GM23338 (cell line): ENCODE measurements at regions not wholly inside any gene's neighbourhood (a gene's known extent, or its start where the extent isn't known, plus 50 kb on each side); places are given as distances from the start of the nearest gene placed in this dataset.
A peak's percentile ranks its signal among the peaks of the same experiment; 100 is the strongest.
"Not testable (repeated sequence)": the region's sequence is repeated elsewhere in the genome, so short reads cannot be mapped to it uniquely, and the experiment has no call there.

Source experiments
- ATAC-seq: fragments of 200-7000 bp; cut with Tn5 transposase; 3 replicates; pipeline ENCODE4 v1.9.1; 2020
- DNase-seq: peaks from one replicate; pipeline ENCODE4 v3.0.0-alpha.2; 2015; ENCODE audit warnings: low spot score
- H2AFZ ChIP-seq: fragments of 200-600 bp; sonication (generic); 2 replicates; pipeline ENCODE4 v1.8.0; 2016; ENCODE audit warnings: antibody characterized with exemption, mild to moderate bottlenecking, moderate library complexity
- H3F3A ChIP-seq: fragments of 200-600 bp; sonication (generic); replicated peaks from 2 replicates; pipeline ENCODE4 v1.8.0; 2017; ENCODE audit warnings: antibody characterized with exemption, mixed run types, low read depth
- H3K27ac ChIP-seq: fragments of 200-600 bp; sonication (generic); 2 replicates; pipeline ENCODE4 v1.6.1; 2016; ENCODE audit warnings: low read depth
- H3K27me3 ChIP-seq: fragments of 200-600 bp; sonication (generic); 2 replicates; pipeline ENCODE4 v1.8.0; 2016; ENCODE audit warnings: mild to moderate bottlenecking, mixed run types, moderate library complexity; ENCODE audit not compliant: insufficient read depth
- H3K36me3 ChIP-seq: fragments of 200-600 bp; sonication (generic); 2 replicates; pipeline ENCODE4 v1.8.0; 2016; ENCODE audit warnings: mild to moderate bottlenecking; ENCODE audit not compliant: insufficient read depth
- H3K4me1 ChIP-seq: fragments of 200-600 bp; sonication (generic); 2 replicates; pipeline ENCODE4 v1.8.0; 2016; ENCODE audit warnings: mild to moderate bottlenecking, moderate library complexity; ENCODE audit not compliant: insufficient read depth
- H3K4me2 ChIP-seq: fragments of 200-600 bp; sonication (generic); 2 replicates; pipeline ENCODE4 v1.7.1; 2017; ENCODE audit warnings: mixed run types
- H3K4me3 ChIP-seq: fragments of 200-600 bp; sonication (generic); 2 replicates; pipeline ENCODE4 v1.6.1; 2016; ENCODE audit warnings: mixed run types
- H3K79me2 ChIP-seq: fragments of 200-600 bp; sonication (generic); replicated peaks from 2 replicates; pipeline ENCODE4 v1.8.0; 2017; ENCODE audit warnings: mild to moderate bottlenecking; ENCODE audit not compliant: insufficient read depth
- H3K9me2 ChIP-seq: fragments of 200-600 bp; sonication (generic); 2 replicates; pipeline ENCODE4 v1.8.0; 2017; ENCODE audit not compliant: insufficient read depth
- H4K20me1 ChIP-seq: fragments of 200-600 bp; sonication (generic); replicated peaks from 2 replicates; pipeline ENCODE4 v1.8.0; 2017; ENCODE audit warnings: mild to moderate bottlenecking; ENCODE audit not compliant: insufficient read depth
- H3K27ac Mint-ChIP-seq: 2 replicates; pipeline ENCODE4 v1.8.0; 2020; ENCODE audit warnings: inconsistent platforms, mild to moderate bottlenecking, moderate library complexity, mixed read lengths
- H3K27me3 Mint-ChIP-seq: 3 replicates; pipeline ENCODE4 v1.8.0; 2022; ENCODE audit warnings: low read depth, mild to moderate bottlenecking, moderate library complexity, mixed read lengths, inconsistent platforms; ENCODE audit not compliant: insufficient read depth, poor library complexity
- H3K36me3 Mint-ChIP-seq: 3 replicates; pipeline ENCODE4 v1.8.0; 2021; ENCODE audit warnings: low read depth, mild to moderate bottlenecking, inconsistent platforms, moderate library complexity, mixed read lengths
- H3K4me1 Mint-ChIP-seq: 3 replicates; pipeline ENCODE4 v1.8.0; 2020; ENCODE audit warnings: mild to moderate bottlenecking, inconsistent platforms, mixed read lengths
- H3K4me3 Mint-ChIP-seq: 3 replicates; pipeline ENCODE4 v1.8.0; 2021; ENCODE audit warnings: moderate library complexity, mild to moderate bottlenecking, inconsistent platforms, mixed read lengths
- H3K9me3 Mint-ChIP-seq: 3 replicates; pipeline ENCODE4 v1.8.0; 2020; ENCODE audit warnings: moderate library complexity, mild to moderate bottlenecking, inconsistent platforms, mixed read lengths
- ETS1 ChIP-seq: IDR thresholded peaks from 2 replicates; pipeline ENCODE4 v1.6.1; 2016; ENCODE audit warnings: antibody characterized with exemption
- REST ChIP-seq: IDR thresholded peaks from one replicate; pipeline ENCODE4 v1.6.1; 2018; ENCODE audit warnings: antibody characterized with exemption; ENCODE audit not compliant: unreplicated experiment
- ZNF462 ChIP-seq: fragments of 250-450 bp; sonication (Bioruptor Pico); IDR thresholded peaks from 2 replicates; pipeline ENCODE4 v1.5.0; 2020; ENCODE audit warnings: mild to moderate bottlenecking, moderate library complexity

- TF ChIP-seq ZNF462 (CRISPR knock-in tag) = no peak
These were observed 60.5 kb upstream of the FBXO28 start (continued) for GRCh38 chr1:224053456-224053855.

- no peaks in the 10 kb centered on the region for H3K36me3 ChIP-seq
- no peaks in the 10 kb centered on the region for H3K79me2 ChIP-seq
- H3K4me1 ChIP-seq = peaks cover 12% of the 10 kb centered on the region; the same call in 1 of the 2 replicates
- Mint-ChIP-seq H3K27ac (no peak overlapping the region), H3K9me3 (peaks cover 13% of the 10 kb centered on the region; the same call in 2 of the 3 replicates), H3K4me3 (no peak overlapping the region), H3K27me3 (peaks cover 2% of the 10 kb centered on the region), H3K4me1 (peaks cover 14% of the 10 kb centered on the region), H3K36me3 (peaks cover 7% of the 10 kb centered on the region; the same call in 1 of the 3 replicates)
- no peaks in the 10 kb centered on the region for H3F3A ChIP-seq
- no peak overlapping the region for H2AFZ ChIP-seq
- no peak overlapping the region for H3K4me3 ChIP-seq
- no peak for TF ChIP-seq REST
- no peak for TF ChIP-seq ETS1
- ATAC-seq (no peak), DNase-seq (no peak)
- no peaks in the 10 kb centered on the region for H4K20me1 ChIP-seq
- no peaks in the 10 kb centered on the region for H3K27me3 ChIP-seq
- H3K4me2 ChIP-seq = no peak overlapping the region
- H3K9me2 ChIP-seq = no peaks in the 10 kb centered on the region; the same call in 1 of the 2 replicates
- H3K27ac ChIP-seq = no peak overlapping the region
These were observed 61.1 kb upstream of the FBXO28 start for GRCh38 chr1:224052772-224053171.

- not testable (repeated sequence) for H3K27me3 ChIP-seq, H3K27ac ChIP-seq, H3K9me2 ChIP-seq, H2AFZ ChIP-seq, H3K79me2 ChIP-seq, H3K4me3 Mint-ChIP-seq, H3K36me3 Mint-ChIP-seq, H3K27me3 Mint-ChIP-seq, ATAC-seq, H3K36me3 ChIP-seq, H4K20me1 ChIP-seq, H3K4me3 ChIP-seq, H3F3A ChIP-seq, DNase-seq, H3K27ac Mint-ChIP-seq
- Histone ChIP-seq H3K4me2 (peak overlapping the region; percentile 34; the same call in 1 of the 2 replicates), H3K4me1 (peaks cover 12% of the 10 kb centered on the region; the same call in 1 of the 2 replicates)
- H3K4me1 Mint-ChIP-seq = peaks cover 13% of the 10 kb centered on the region
- peaks cover 14% of the 10 kb centered on the region; the same call in 2 of the 3 replicates for H3K9me3 Mint-ChIP-seq
These were observed 62.1 kb upstream of the FBXO28 start for GRCh38 chr1:224051782-224052181.
